Psoas muscle (tissue), 7 donors: ENCODE measurements at regions not wholly inside any gene's neighbourhood (a gene's known extent, or its start where the extent isn't known, plus 50 kb on each side); places are given as distances from the start of the nearest gene placed in this dataset.

ENCODE experiments used
- ATAC-seq, 4 donors: fragments of 200-7000 bp; cut with Tn5 transposase; one replicate each; pipeline ENCODE4 v1.9.1; 2020; ENCODE audit warnings: moderate library complexity in 3 of 4, mild to moderate bottlenecking in 2 of 4
- DNase-seq, 2 donors: peaks; one replicate each; pipeline ENCODE4 v3.0.0-alpha.2; 2020
- H3K27ac ChIP-seq: fragments of 200-600 bp; one replicate; pipeline ENCODE4 v1.8.0; 2022
- H3K27me3 ChIP-seq, 3 donors: fragments of 200-600 bp in 1 of 3; one replicate each; pipeline versions ENCODE4 v1.6.1 to v1.8.0; 2013 to 2022; ENCODE audit warnings: low read length in 2 of 3, mild to moderate bottlenecking in 2 of 3, moderate library complexity in 1 of 3; ENCODE audit not compliant: insufficient read depth in 3 of 3
- H3K36me3 ChIP-seq, 2 donors: fragments of 200-600 bp in 1 of 2; one replicate each; pipeline versions ENCODE4 v1.6.1 to v1.8.0; 2013 to 2022; ENCODE audit warnings: low read depth in 1 of 2, mild to moderate bottlenecking in 1 of 2, moderate library complexity in 1 of 2; ENCODE audit not compliant: insufficient read depth in 1 of 2
- H3K4me1 ChIP-seq: fragments of 200-600 bp; one replicate; pipeline ENCODE4 v1.8.0; 2022
- H3K4me3 ChIP-seq: fragments of 200-600 bp; one replicate; pipeline ENCODE4 v1.8.0; 2022; ENCODE audit warnings: mild to moderate bottlenecking
- H3K9me3 ChIP-seq: fragments of 200-600 bp; one replicate; pipeline ENCODE4 v1.8.0; 2022
- WGBS, 3 donors: extraction: QIAGEN DNeasy Blood & Tissue Kit; methylation state at CpG; one replicate each; pipeline versions ENCODE4 v1.1.6 to v1.1.7; 2013; 5-methylcytosine and 5-hydroxymethylcytosine counted together
- intact Hi-C, 2 donors: fragments of 100-400 bp; cut with DNase I; formaldehyde crosslinking; loops; one replicate each; pipeline versions ENCODE4 v1.11.0 to v1.14.2; 2022
- TF ChIP-seq, protein P1 (sequence below): fragments of 200-600 bp; IDR thresholded peaks from one replicate; pipeline ENCODE4 v1.8.0; 2022; ENCODE audit warnings: antibody characterized with exemption
- donor health status: healthy with polysubstance abuse.
- donor health status: DM: no; HTN: no; CAD: no; lungs with moderate emphysema.
- donor health status: Bipolar disorder and iron deficiency.
- donor health status: healthy.
- donor health status: DM: yes; HTN: yes; CAD: no.
- donor health status: DM: no; HTN: no; CAD: no.
- donor health status: DM: yes; HTN: yes; CAD: no.

DNA sequence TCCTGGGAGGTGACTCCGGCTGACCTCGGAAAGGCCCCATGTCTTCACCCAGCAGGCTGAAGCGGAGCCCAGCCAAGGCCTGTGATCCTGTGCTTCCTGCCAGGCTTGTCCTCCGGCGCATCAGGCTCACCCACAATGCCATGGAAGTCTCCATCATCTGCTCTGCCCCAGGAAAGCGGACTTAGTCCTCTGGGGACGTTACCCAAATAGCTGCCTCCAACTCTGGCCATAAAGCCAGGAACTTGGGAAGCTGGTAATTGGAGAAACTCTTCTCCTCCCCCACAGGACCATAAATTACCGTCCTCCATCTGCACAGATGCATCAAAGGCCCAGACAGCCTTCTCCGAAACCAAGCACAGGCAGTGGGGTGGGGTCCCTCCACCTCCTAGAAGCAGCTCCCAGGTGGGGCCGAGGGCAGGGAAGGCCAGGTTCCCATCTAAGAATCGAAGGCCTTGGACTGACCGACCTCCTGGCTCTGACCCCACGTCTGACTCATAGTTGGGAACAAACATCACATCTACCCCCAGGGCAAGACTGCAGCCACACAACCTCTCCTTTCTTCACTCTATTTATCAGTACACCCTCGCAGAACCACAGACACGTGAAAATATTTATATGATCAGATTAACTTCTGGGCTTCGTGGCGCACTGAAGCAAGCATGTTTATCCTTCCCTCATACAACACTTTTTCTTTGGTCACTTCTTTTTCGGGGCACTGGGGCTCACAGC lies 56.4 kb downstream of the PITPNM2 start:
- WGBS, 3 donors: 9 to 28% (median 15%) methylated on average over 18 of the region's 18 CpGs
- no peaks in the 10 kb centered on the region for H3K36me3 ChIP-seq
- intact Hi-C loops: loop anchor here in 1 of 2 donors (10.0 kb wide), 1 partner anchor 50 kb away; no protein-coding TSS in a partner anchor

DNA sequence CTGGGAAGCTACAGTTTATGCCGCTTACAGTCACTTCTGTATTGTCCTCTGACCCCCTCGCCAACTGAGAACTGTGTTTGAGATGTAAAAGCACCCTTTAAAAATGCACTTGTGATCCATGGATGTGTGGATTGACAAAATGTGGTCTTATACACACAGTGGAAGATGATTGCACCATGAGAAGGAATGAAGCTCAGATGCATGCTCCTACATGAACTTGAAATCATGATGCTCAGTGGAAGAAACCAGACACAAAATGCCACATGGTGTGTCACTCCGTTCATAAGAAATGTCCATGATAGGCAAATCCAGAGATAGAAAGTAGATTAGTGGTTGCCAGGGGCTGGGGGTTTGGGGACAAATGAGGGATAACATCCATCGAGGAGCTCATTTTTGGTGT lies 58.0 kb downstream of the PITPNM2 start:
- Histone ChIP-seq H3K27me3 (no peaks in the 10 kb centered on the region), H3K9me3 (no peaks in the 10 kb centered on the region), H3K4me3 (no peak overlapping the region), H3K4me1 (peaks cover 56% of the 10 kb centered on the region), H3K27ac (no peak overlapping the region), H3K36me3 (no peaks in the 10 kb centered on the region)
- 95 to 97% (median 96%) methylated on average over 4 of the region's 4 CpGs for whole genome bisulfite sequencing, 3 donors
- ATAC-seq (no peak), DNase-seq (no peak)
- TF ChIP-seq, protein P1, sequence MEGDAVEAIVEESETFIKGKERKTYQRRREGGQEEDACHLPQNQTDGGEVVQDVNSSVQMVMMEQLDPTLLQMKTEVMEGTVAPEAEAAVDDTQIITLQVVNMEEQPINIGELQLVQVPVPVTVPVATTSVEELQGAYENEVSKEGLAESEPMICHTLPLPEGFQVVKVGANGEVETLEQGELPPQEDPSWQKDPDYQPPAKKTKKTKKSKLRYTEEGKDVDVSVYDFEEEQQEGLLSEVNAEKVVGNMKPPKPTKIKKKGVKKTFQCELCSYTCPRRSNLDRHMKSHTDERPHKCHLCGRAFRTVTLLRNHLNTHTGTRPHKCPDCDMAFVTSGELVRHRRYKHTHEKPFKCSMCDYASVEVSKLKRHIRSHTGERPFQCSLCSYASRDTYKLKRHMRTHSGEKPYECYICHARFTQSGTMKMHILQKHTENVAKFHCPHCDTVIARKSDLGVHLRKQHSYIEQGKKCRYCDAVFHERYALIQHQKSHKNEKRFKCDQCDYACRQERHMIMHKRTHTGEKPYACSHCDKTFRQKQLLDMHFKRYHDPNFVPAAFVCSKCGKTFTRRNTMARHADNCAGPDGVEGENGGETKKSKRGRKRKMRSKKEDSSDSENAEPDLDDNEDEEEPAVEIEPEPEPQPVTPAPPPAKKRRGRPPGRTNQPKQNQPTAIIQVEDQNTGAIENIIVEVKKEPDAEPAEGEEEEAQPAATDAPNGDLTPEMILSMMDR: no peak
- intact Hi-C loops: loop anchor here in 1 of 2 donors (10.0 kb wide), 1 partner anchor 52 kb away; no protein-coding TSS in a partner anchor

More for the DNA sequence above, 56.4 kb downstream of the PITPNM2 start:
- TF ChIP-seq, protein P1: no peak
- DNase-seq (peak; percentile 62 to 81), ATAC-seq (peak; percentile 43 to 61 (median 50))
- no peaks in the 10 kb centered on the region for H3K9me3 ChIP-seq
- H3K27ac ChIP-seq: peak overlapping the region; percentile 80
- H3K4me1 ChIP-seq: peaks cover 72% of the 10 kb centered on the region
- H3K4me3 ChIP-seq: no peak overlapping the region
- H3K27me3 ChIP-seq: no peaks in the 10 kb centered on the region

DNA sequence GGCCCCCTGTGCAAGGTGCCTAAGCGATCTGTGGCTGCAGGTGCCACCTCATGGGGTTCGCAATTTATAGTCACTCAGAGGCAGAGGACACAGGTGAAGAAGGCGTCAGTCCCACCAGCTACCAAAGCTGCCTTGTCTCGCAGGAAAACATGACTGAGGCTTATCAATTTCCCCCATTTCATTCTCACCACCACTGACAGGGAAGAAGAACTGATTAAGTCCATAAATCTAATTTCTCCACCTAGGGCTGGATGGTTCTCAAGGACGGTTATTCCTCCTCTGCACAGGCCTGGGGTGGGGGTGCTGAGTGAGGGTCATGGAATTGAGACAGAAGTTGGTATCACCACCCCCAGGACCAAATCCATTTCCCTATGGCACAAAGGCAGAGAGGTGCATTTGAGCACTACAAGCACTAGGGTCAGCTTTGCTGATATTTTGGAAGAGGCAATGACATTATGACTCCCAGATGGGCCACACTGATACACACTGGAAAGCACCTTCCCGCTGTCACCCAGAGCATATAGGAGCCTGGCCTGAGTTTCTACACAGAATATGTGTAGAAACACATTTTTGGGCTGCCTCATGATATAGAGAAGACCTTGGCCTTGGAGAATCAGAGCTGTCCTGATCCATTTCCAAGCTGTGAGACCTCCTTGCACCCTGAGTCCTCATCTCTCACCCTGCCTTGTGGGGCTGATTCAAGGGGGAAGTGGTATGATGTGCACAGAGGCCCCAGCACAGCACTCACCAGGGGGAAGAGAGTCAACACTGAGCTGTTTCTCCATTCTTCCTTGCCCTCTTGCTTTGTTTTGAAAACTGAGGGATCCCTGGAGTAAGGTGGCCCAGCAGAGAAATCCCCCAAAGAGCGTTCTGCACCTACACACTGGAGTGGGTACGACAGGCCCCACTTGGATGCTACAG lies 59.4 kb downstream of the PITPNM2 start:
- TF ChIP-seq, protein P1: no peak
- intact Hi-C loops: loop anchor here in 1 of 2 donors (10.0 kb wide), 1 partner anchor 53 kb away; no protein-coding TSS in a partner anchor
- H3K36me3 ChIP-seq: no peaks in the 10 kb centered on the region
- 98 to 99% (median 99%) methylated on average over 8 of the region's 8 CpGs for WGBS, 3 donors
- no peaks in the 10 kb centered on the region for H3K9me3 ChIP-seq
- ATAC-seq (no peak), DNase-seq (no peak)
- no peaks in the 10 kb centered on the region for H3K27me3 ChIP-seq
- peaks cover 44% of the 10 kb centered on the region for H3K4me1 ChIP-seq
- no peak overlapping the region for H3K4me3 ChIP-seq
- no peak overlapping the region for H3K27ac ChIP-seq

GRCh38 chr12:123089631-123090353 lies 61.1 kb downstream of the PITPNM2 start:
- 51 to 73% (median 63%) methylated on average over 2 of the region's 2 CpGs for WGBS, 3 donors
- peaks cover 32% of the 10 kb centered on the region for H3K4me1 ChIP-seq
- no peak overlapping the region for H3K27ac ChIP-seq

More at GRCh38 chr12:123089631-123090353, 61.1 kb downstream of the PITPNM2 start:
- intact Hi-C loops: loop anchor here in 1 of 2 donors (10.0 kb wide), 1 partner anchor 55 kb away; no protein-coding TSS in a partner anchor
- no peak for ATAC-seq
- TF ChIP-seq, protein P1: no peak
- Histone ChIP-seq H3K9me3 (no peaks in the 10 kb centered on the region), H3K36me3 (no peaks in the 10 kb centered on the region), H3K27me3 (no peaks in the 10 kb centered on the region), H3K4me3 (no peak overlapping the region)
- no peak for DNase-seq
